ENCODE measurements at regions not wholly inside any gene's neighbourhood (a gene's known extent, or its start where the extent isn't known, plus 50 kb on each side); places are given as distances from the start of the nearest gene placed in this dataset.

GRCh38 chr1:30329802-30330557 lies 393.4 kb downstream of the MATN1 start:
- TF ChIP-seq, protein P1, sequence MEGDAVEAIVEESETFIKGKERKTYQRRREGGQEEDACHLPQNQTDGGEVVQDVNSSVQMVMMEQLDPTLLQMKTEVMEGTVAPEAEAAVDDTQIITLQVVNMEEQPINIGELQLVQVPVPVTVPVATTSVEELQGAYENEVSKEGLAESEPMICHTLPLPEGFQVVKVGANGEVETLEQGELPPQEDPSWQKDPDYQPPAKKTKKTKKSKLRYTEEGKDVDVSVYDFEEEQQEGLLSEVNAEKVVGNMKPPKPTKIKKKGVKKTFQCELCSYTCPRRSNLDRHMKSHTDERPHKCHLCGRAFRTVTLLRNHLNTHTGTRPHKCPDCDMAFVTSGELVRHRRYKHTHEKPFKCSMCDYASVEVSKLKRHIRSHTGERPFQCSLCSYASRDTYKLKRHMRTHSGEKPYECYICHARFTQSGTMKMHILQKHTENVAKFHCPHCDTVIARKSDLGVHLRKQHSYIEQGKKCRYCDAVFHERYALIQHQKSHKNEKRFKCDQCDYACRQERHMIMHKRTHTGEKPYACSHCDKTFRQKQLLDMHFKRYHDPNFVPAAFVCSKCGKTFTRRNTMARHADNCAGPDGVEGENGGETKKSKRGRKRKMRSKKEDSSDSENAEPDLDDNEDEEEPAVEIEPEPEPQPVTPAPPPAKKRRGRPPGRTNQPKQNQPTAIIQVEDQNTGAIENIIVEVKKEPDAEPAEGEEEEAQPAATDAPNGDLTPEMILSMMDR (IDR thresholded peaks at IDR 0.05; ENCODE audit: low read length, missing control alignments) = no peak
- no peak overlapping the region for H3K4me3 ChIP-seq (replicated peaks; ENCODE audit: low read depth, low read length)
- DNase-seq (ENCODE audit: low read depth) = no peak

DNA sequence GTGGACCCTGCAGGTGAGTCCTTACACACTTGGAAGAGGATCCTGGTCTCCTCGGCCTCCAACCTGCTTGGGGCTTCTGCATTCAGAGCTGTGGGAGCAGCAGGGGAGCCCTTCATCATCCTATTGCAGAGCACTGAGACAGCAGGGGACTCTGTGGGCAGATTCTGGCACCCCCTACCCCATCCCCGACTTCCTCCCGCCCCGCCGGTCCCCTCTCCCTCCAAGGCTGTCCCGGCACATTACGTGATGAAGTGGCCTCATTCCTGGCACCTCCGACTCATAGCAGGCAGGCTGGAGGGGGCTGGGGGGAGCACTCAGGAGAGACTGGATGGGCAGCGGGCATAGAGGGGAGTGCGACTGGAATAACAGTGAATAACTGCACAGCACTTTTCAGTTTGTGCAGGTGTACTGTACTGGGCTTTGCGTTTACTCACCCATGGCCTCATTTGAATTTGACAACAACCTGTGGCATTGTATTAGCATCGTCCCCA lies 394.1 kb downstream of the MATN1 start:
- no peak for DNase-seq (ENCODE audit: low read depth)
- H3K4me3 ChIP-seq (replicated peaks; ENCODE audit: low read depth, low read length) = no peak overlapping the region
- TF ChIP-seq, protein P1 (IDR thresholded peaks at IDR 0.05; ENCODE audit: low read length, missing control alignments) = no peak

DNA sequence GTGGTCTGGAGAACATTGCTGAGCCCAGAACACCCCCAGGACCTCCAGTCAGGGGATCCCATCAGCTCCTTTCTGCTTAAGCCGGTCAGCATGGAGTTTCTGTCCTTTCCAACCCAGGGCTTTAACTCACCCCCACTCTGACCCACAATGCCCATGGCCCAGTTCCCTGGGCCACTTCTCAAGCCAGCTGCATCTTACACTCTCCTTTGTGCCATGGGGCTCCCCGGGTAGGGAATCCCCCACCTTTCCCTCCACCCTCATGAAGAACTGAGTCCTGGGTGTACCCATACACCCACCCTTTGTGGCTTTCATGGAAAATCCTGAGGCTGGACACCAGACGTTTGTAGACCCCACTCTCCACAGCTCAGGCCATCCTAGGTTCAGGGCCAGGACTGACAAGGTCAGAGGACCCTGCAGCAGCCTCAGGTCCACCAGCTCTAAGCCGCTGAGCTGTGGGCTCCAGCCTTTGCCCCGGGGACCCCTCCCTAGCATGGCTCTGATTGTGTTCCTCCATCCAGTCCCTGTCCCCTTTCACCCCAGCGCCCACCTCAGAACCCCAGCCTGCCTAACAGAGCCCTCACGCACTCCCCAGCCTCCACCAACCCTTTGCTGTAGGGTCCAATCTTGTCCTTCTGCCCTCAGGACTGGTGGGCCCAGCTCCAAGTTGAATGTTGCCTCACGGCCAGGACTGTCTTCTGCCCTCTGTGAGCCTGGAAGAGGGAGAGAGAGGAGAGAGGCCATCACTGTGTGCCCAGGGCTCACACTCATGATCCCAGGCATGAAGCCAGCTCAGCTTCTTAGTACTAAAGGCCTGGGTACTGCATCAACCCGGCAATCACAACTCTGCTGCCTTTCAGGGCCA lies 394.8 kb downstream of the MATN1 start:
- TF ChIP-seq, protein P1 (IDR thresholded peaks at IDR 0.05; ENCODE audit: low read length, missing control alignments) = no peak
- no peak for DNase-seq (ENCODE audit: low read depth)
- no peak overlapping the region for H3K4me3 ChIP-seq (replicated peaks; ENCODE audit: low read depth, low read length)

- TF ChIP-seq, protein P1 (IDR thresholded peaks at IDR 0.05; ENCODE audit: low read length, missing control alignments) = no peak
- DNase-seq (ENCODE audit: low read depth) = no peak
- no peak overlapping the region for H3K4me3 ChIP-seq (replicated peaks; ENCODE audit: low read depth, low read length)
Observed at GRCh38 chr1:30328100-30328370, 395.4 kb downstream of the MATN1 start.

DNA sequence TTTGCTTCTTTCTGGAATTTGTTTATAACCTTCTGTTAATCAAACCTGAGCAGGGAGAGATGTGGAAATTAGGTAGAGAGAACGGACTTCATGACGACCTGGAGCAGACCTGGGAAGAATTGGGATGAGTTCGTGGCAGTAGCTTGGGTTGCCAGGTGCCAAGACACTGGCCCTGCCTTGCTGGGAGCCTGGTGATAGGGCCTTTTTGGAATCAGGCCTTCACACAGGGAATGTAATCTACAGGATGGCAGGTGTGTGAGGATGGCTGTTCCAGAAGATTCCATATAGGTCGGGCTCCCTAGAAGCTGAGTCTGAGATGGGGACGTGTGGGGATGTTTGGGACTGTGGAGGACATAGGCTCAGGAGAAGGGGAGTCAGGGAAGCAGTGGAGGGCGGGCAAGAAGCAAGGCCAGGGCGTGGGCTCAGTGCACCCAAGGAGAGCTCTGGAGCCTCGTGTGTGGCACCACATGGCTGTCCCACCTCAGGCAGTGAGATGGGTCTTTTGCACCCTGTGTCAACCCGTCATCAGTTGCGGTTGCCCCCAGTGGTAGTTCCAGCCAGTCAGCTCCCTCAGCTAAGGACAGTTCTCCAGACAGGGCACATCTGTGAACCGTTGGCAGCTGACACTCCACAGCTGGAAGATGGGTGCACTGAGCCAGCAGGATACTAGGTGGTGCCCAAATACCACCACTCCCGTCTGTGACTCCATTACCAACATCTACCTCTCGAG lies 395.9 kb downstream of the MATN1 start:
- TF ChIP-seq, protein P1 (IDR thresholded peaks at IDR 0.05; ENCODE audit: low read length, missing control alignments) = no peak
- H3K4me3 ChIP-seq (replicated peaks; ENCODE audit: low read depth, low read length) = no peak overlapping the region
- DNase-seq (ENCODE audit: low read depth) = no peak

- no peak overlapping the region for H3K4me3 ChIP-seq (replicated peaks; ENCODE audit: low read depth, low read length)
- TF ChIP-seq, protein P1 (IDR thresholded peaks at IDR 0.05; ENCODE audit: low read length, missing control alignments) = no peak
- DNase-seq (ENCODE audit: low read depth) = no peak
Observed at GRCh38 chr1:30325999-30326398, 397.4 kb downstream of the MATN1 start.

All from fibroblast of pulmonary artery (primary cell).